RWPE1 (cell line): ENCODE measurements at regions not wholly inside any gene's neighbourhood (a gene's known extent, or its start where the extent isn't known, plus 50 kb on each side); places are given as distances from the start of the nearest gene placed in this dataset.

Source experiments
- CTCF ChIA-PET: fragments of 350-600 bp; sonication (Branson Sonifier 250); formaldehyde crosslinking; extraction: SDS; loops from one replicate; lab custom pipeline; 2021; lab: Yijun Ruan, JAX
- POLR2A ChIA-PET: fragments of 400-600 bp; formaldehyde crosslinking; extraction: SDS; loops from one replicate; lab custom pipeline; 2020; ENCODE audit warnings: antibody characterized with exemption; ENCODE audit not compliant: low non-redundant PET; lab: Yijun Ruan, JAX
- DNase-seq: peaks from one replicate; pipeline ENCODE4 v3.0.0; 2012; ENCODE audit warnings: low spot score
- H3K27ac ChIP-seq: fragments of 450-650 bp; 2 replicates; pipeline ENCODE4 v1.5.1; 2017
- TF ChIP-seq, protein P1 (sequence below): fragments of 450-650 bp; conservative IDR thresholded peaks from 2 replicates; pipeline ENCODE4 v1.5.1; 2017; ENCODE audit warnings: low read depth, mild to moderate bottlenecking

DNA sequence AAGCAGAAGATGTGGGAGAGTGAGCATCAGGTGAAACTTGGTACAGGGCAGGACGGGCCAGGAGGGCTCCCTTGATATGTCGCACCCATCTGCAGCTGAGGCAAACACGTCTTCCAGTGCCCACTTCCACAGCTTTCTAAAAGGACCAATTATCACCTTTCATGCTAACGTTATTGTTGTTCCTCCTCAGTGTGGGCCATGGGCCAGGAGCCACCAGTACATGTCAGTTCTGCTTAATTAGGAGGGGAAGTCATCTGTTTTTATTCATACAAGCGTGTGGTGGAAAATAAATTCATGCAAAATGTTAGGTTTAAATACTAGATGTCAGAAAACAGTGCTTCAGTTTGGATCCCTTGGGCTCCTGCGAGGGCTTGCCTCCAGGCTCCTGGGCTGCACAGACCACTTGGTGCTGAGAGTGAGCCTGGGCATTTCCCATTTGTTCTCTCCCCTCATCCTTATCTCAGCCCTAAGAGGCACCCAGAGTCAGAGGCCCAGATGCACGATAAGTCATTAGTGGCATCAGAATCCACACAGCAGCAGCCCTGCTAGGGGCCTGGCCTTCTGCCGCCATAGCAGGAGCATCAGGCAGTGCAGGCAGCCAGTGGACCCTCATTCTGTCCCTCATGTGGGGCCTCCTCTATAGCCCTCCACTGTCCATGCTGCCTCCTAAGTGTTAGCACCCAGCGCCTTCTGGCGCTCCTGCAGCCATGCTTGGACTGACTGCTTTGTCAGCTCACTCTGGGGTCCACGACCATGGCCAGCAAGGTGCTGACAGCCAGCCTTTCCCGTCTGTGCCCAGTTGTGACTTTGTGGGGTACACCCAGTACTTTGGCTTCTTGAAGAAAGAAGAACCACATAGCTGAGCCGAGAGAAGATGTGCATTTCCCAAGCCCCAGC lies 539.8 kb upstream of the RAB6C start:
- TF ChIP-seq, protein P1, sequence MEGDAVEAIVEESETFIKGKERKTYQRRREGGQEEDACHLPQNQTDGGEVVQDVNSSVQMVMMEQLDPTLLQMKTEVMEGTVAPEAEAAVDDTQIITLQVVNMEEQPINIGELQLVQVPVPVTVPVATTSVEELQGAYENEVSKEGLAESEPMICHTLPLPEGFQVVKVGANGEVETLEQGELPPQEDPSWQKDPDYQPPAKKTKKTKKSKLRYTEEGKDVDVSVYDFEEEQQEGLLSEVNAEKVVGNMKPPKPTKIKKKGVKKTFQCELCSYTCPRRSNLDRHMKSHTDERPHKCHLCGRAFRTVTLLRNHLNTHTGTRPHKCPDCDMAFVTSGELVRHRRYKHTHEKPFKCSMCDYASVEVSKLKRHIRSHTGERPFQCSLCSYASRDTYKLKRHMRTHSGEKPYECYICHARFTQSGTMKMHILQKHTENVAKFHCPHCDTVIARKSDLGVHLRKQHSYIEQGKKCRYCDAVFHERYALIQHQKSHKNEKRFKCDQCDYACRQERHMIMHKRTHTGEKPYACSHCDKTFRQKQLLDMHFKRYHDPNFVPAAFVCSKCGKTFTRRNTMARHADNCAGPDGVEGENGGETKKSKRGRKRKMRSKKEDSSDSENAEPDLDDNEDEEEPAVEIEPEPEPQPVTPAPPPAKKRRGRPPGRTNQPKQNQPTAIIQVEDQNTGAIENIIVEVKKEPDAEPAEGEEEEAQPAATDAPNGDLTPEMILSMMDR: no peak
- DNase-seq: no peak
- no peak overlapping the region for H3K27ac ChIP-seq
- ChIA-PET POLR2A (no interaction called here), CTCF (no interaction called here)

DNA sequence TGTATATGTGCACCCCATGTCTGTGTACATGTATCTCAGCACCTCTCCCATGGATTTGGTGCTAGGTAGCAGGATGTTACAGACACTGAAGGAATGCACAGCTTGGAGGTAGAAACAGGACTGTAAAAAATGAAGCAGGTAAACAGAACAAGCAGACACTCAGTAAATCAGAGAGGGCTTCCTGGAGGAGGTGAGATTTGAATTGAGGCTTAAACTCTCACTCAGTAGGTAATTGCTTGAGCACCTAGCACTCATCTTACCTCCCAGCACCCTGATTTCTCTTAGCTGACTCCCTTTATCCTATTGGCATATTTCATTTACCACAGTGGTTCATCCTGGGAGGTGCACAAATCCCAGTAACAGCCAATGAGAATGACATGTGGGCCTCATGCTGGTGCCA lies 537.9 kb upstream of the RAB6C start:
- ChIA-PET CTCF (no interaction called here), POLR2A (no interaction called here)
- DNase-seq: no peak
- TF ChIP-seq, protein P1: no peak
- H3K27ac ChIP-seq: no peak overlapping the region

- no peak for DNase-seq
- H3K27ac ChIP-seq: no peak overlapping the region
- ChIA-PET CTCF (no interaction called here), POLR2A (no interaction called here)
- TF ChIP-seq, protein P1: no peak
Measured at GRCh38 chr2:129443235-129443864, 536.1 kb upstream of the RAB6C start.

DNA sequence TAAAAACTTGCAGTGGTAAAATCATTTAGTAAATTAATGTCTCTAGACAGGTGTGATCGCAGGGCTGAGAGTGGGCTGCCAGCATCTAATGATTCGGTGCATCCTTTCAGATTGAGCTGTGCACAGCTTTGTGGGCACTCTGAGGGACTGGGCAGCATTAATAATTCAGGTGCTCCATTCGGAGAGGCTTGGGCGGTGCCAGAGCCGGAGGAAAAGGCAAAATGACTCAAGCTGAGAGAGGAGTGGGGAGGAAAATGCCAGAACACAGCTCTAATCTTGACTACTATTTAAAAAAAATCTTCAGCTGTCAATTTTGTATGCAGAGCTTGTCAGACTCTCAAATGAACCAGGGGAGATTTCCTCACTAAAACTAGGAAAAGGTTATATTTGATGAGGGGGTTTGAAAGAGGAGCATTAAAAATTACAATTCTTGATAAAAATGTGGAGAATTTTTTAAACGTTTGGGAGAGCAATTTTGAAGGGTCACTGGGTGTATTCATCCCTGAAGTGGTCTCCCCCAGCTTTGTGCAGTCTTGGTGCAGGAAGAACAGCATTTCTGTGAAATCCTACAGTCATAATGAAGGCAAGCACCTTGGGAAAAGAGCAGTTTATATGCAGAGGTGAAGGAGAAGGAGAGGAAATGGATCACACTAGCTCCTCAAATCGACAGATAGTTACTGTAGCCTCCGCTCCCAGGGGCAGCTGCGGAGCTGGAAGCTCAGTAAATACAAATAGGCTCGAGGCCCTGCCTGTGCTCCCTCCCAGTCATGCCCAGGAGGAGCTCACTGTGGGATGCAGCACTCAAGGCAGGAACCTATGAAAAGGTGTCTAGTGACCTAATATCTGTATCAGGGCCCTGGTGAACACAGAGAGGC lies 535.4 kb upstream of the RAB6C start:
- no peak overlapping the region for H3K27ac ChIP-seq
- TF ChIP-seq, protein P1: no peak
- ChIA-PET POLR2A (no interaction called here), CTCF (interaction anchor here (0.7 kb wide), 1 partner anchor 112 kb away, joined by 3 read pairs; no protein-coding TSS in a partner anchor)
- no peak for DNase-seq

DNA sequence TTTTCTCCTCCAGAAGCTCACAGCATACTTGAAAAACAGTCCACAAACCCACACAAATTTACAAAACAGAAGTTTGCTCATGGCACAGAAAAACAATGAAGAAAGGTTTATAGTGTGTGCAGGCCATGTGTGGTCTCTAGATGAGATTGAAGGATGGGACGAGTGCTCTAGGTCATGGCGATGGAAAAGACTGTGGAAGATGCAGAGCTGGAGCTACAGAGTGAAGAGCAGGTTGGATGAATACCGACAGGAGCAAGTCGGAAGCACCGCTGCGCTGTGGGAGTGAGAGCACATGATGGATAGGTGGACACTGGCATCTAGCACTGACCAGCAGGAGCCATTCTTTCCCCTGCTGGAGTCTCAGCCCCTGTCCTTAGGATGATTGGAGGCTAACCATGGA lies 534.7 kb upstream of the RAB6C start:
- ChIA-PET POLR2A (no interaction called here), CTCF (no interaction called here)
- no peak overlapping the region for H3K27ac ChIP-seq
- DNase-seq: no peak
- TF ChIP-seq, protein P1: no peak

- DNase-seq: no peak
- no peak overlapping the region for H3K27ac ChIP-seq
- ChIA-PET CTCF (no interaction called here), POLR2A (no interaction called here)
- TF ChIP-seq, protein P1: no peak
Measured at GRCh38 chr2:129456691-129457090, 522.8 kb upstream of the RAB6C start.
